Brain pericyte (primary cell): ENCODE measurements at regions not wholly inside any gene's neighbourhood (a gene's known extent, or its start where the extent isn't known, plus 50 kb on each side); places are given as distances from the start of the nearest gene placed in this dataset.

Source experiments
- DNase-seq: peaks from one replicate; pipeline ENCODE4 v3.0.0-alpha.2; 2012; ENCODE audit warnings: low read depth, low spot score

- DNase-seq: no peak
Measured at GRCh38 chr12:19947344-19947743, 421.0 kb upstream of the PDE3A start.

- DNase-seq: no peak
Measured at GRCh38 chr12:19951664-19952063, 416.7 kb upstream of the PDE3A start.

GRCh38 chr12:19953734-19954133, 414.6 kb upstream of the PDE3A start:
- DNase-seq: no peak

- no peak for DNase-seq
Measured at GRCh38 chr12:19954163-19954562, 414.2 kb upstream of the PDE3A start.

DNA sequence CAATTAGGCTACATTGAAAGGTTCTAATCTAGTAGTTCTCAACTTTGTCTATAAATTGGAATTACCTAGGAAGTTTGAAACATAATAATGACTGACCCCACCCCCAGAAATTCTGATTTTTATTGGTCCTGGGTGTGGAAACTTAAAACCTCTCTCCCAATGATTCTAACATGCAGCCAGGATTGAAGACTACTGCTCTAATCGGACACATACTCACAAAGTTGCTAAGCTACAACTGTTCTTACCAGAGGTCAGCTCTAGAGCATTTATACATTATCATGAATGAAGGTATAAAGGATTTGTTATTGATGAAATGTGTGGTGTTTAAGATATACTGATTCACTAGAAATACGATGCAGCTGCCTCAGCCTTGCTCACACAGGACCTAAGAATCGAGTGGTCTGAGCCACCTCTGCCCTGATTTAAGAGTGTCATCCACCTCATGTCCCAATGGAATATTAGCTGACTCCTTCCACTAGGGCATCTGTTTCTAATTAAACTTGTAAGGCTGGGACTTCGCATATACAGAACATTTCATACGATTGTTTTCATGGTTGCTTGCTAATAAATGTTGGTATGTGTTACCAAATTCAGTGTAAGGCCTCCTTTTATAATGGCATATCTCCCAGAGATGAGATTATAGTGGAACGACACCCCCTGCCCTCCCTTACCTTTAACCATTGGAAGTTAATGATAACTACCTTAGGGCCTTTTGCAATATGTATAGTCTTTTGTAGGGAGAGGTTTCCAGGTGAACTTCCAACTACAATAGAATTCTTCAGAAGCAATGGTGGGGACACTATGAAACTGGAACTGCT, 410.8 kb upstream of the PDE3A start:
- no peak for DNase-seq

GRCh38 chr12:19958389-19958788, 409.9 kb upstream of the PDE3A start:
- DNase-seq: no peak

DNA sequence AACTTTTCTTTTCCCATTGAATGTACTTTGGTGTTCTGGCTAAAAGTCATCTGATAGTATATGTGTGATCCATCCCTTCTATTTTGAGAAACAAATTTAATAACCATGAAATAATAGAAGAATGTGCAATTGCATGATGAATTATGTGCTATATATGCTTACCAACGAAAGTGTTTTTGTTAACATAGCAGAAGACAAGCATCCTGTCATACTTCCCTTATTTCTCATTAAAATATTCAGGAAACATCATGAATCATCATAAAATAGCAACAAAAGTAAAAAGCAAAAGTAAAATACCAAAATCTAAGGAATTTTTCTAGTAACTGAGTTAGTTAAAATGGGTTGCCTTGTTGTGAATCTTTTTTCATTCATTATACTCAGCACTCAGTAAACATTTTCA, 409.0 kb upstream of the PDE3A start:
- DNase-seq: no peak

GRCh38 chr12:19960527-19960926, 407.8 kb upstream of the PDE3A start:
- DNase-seq: no peak

DNA sequence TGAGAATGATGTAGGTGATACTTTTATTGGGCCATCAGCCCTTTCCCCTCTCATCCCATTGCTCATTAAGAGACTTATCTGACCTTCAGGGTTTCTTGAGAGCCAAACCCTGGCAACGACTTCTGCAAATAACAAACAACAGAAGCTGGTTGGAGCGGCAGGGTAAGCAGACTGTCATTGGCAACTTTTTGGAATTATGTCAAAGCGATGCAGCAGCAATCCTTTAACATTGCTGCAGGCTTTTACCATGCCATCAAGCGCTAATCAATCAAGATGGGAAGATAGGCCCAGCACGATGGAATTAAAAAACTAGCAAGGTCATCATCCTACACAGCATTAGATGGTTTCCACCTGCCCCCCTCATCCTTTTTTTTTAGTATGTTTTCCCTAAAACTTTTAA, 406.1 kb upstream of the PDE3A start:
- DNase-seq: no peak

GRCh38 chr12:19963972-19964371, 404.4 kb upstream of the PDE3A start:
- DNase-seq: no peak

- no peak for DNase-seq
Measured at GRCh38 chr12:19964549-19964948, 403.8 kb upstream of the PDE3A start.

- no peak for DNase-seq
Measured at GRCh38 chr12:19965196-19966038, 402.9 kb upstream of the PDE3A start.

GRCh38 chr12:19967001-19967400, 401.3 kb upstream of the PDE3A start:
- DNase-seq: no peak

GRCh38 chr12:19967431-19967830, 400.9 kb upstream of the PDE3A start:
- DNase-seq: peak; percentile 87

DNA sequence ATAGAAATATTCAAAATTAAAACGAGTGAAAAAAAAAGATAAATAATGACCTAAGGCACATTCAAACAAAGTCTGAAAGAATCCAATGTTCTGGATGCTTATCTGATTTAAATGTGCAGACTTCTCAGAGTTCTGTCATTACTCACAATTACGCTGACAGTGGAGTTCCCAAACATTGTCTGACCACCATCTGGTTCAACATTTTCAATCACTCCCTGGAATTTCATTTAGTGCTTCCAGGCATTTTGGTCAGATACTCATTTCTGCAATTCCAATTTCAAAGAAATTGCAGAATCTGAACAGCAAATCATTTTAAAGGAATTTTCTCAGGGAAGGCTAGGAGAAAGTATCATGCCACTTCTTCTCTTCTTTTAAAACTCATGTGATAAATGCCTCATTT, 398.2 kb upstream of the PDE3A start:
- DNase-seq: no peak

DNA sequence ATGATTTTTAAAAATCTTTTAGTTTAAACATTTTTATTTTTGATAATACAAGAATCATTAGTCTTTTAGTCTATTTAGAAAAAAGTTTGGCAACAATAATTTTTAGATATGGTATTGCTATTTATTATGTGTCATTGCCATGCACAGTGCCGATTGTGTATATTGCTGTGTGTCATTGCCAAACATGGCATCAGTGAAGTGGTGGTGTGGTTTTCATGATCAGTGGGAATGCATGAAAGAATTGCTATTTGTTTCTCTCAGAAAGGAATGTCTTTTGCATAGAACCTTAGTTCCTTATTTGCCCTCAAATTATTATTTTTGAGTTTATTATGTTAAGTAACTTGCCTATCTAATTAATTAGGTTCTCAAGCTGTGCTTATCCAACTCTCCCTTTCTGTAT, 397.5 kb upstream of the PDE3A start:
- DNase-seq: no peak

GRCh38 chr12:19971361-19972280, 396.7 kb upstream of the PDE3A start:
- no peak for DNase-seq

DNA sequence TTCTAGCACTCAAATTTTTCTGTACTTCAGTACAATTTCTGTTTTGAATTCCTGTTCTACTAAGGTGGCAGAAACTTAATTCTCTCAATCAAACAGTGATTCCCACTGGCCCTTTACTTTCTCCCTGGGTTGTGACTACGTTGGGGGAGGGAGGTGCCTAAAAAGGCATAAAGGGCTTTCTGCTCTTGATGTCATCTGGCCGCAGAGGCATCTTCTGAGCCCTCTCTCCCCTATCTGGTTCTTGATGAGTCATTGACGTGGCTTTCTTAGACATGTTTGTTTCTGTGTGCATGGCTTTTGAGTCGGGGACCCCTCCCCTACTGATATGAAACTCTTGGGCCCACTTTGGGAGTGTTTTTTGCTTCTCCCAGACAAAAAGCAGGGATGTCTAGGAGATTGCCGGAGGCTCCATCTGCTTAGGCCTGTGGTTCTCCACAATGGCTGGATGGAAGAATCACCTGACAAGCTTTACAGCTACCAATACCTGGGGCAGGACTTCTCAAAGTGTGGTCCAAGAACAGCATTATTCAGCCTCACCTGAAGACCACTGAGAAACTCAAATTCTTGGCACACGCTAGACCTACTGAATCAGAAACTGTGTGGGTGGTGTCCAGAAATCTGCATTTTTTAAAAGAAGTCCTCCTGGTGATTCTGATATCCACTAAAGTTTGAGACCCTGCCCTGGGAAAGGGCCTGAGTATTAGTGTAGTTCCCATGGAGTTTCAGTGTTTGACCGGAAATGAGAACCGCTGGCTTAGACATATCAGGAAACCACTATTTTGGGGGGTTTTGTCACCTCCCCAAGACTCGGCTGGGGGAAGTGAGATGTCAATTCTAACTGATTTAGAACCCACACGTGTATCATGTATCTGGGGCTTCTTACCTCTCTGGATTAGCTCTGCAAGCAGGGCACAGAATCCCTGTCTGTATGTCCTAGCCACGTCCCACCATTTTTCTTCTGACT, 395.7 kb upstream of the PDE3A start:
- DNase-seq: no peak

DNA sequence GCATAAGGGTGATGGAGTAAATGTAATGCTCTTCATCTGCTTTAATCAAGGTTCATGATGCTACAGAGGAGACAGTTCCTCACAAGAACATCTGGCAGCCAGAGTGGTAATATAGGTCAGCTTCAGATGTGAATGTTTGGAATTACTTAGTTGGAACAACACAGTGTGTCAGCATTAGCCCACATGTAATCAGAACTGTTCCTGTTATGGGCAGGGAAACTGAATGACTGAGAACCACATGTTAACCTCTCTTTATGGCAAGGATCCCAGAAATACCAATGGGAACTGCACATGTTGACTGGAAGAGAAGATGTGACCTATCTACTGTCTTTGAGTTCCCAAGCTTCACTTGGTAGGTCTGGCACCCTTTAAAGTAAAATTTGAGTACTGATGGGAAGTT, 390.1 kb upstream of the PDE3A start:
- DNase-seq: peak; percentile 94

- DNase-seq: no peak
Measured at GRCh38 chr12:19979584-19979983, 388.8 kb upstream of the PDE3A start.

- DNase-seq: no peak
Measured at GRCh38 chr12:19981944-19982343, 386.4 kb upstream of the PDE3A start.
